Liver (tissue), 8 donors: ENCODE measurements at regions not wholly inside any gene's neighbourhood (a gene's known extent, or its start where the extent isn't known, plus 50 kb on each side); places are given as distances from the start of the nearest gene placed in this dataset.

Experiments used
- DNase-seq: peaks from one replicate; pipeline ENCODE4 v3.0.0-alpha.2; 2017; ENCODE audit warnings: low spot score
- H3K27ac ChIP-seq, 2 donors: one replicate each; pipeline ENCODE4 v1.7.0; 2013; ENCODE audit warnings: inconsistent platforms in 2 of 2, low read length in 2 of 2, control low read depth in 1 of 2, low read depth in 1 of 2, mild to moderate bottlenecking in 1 of 2
- H3K27me3 ChIP-seq, 4 donors: one replicate each; pipeline versions ENCODE4 v1.6.1 to v1.7.0; 2013; ENCODE audit warnings: low read length in 3 of 4, inconsistent platforms in 1 of 4, mild to moderate bottlenecking in 1 of 4, moderate library complexity in 1 of 4; ENCODE audit not compliant: control insufficient read depth in 4 of 4, insufficient read depth in 4 of 4
- H3K36me3 ChIP-seq, 4 donors: one replicate each; pipeline versions ENCODE4 v1.6.1 to v1.7.0; 2013; ENCODE audit warnings: low read length in 3 of 4, mild to moderate bottlenecking in 3 of 4, low read depth in 1 of 4, moderate library complexity in 1 of 4; ENCODE audit not compliant: control insufficient read depth in 4 of 4, insufficient read depth in 3 of 4
- H3K4me1 ChIP-seq, 4 donors: one replicate each; pipeline versions ENCODE4 v1.6.1 to v1.7.0; 2013; ENCODE audit warnings: low read length in 3 of 4, mild to moderate bottlenecking in 3 of 4, moderate library complexity in 1 of 4; ENCODE audit not compliant: control insufficient read depth in 4 of 4, insufficient read depth in 4 of 4
- H3K4me3 ChIP-seq, 3 donors: one replicate each; pipeline versions ENCODE4 v1.6.1 to v1.7.0; 2013; ENCODE audit warnings: low read length in 3 of 3, control low read depth in 1 of 3, low read depth in 1 of 3, mild to moderate bottlenecking in 1 of 3
- H3K9ac ChIP-seq, 2 donors: one replicate each; pipeline ENCODE4 v1.7.0; 2013; ENCODE audit warnings: low read length in 2 of 2, mild to moderate bottlenecking in 2 of 2, moderate library complexity in 2 of 2, control low read depth in 1 of 2, low read depth in 1 of 2
- H3K9me3 ChIP-seq, 4 donors: one replicate each; pipeline versions ENCODE4 v1.6.1 to v1.7.0; 2013; ENCODE audit warnings: low read length in 3 of 4; ENCODE audit not compliant: control insufficient read depth in 4 of 4
- EGR1 ChIP-seq, 2 donors: IDR thresholded peaks; 2 replicates each; pipeline ENCODE4 v1.6.1; 2016 to 2018; ENCODE audit warnings: antibody characterized with exemption in 2 of 2, low read depth in 2 of 2
- FOXA1 ChIP-seq: IDR thresholded peaks from 2 replicates; pipeline ENCODE4 v1.6.1; 2016; ENCODE audit warnings: antibody characterized with exemption
- FOXA2 ChIP-seq: IDR thresholded peaks from 2 replicates; pipeline ENCODE4 v1.6.1; 2016; ENCODE audit warnings: antibody characterized with exemption
- GABPA ChIP-seq, 2 donors: IDR thresholded peaks in 1 of 2; conservative IDR thresholded peaks in 1 of 2; 2 replicates each; pipeline ENCODE4 v1.6.1; 2016; ENCODE audit warnings: antibody characterized with exemption in 2 of 2, mild to moderate bottlenecking in 1 of 2, moderate library complexity in 1 of 2
- HNF4G ChIP-seq: IDR thresholded peaks from 2 replicates; pipeline ENCODE4 v1.6.1; 2016; ENCODE audit warnings: antibody characterized with exemption
- JUND ChIP-seq, 2 donors: IDR thresholded peaks; 2 replicates each; pipeline ENCODE4 v1.6.1; 2016; ENCODE audit warnings: antibody characterized with exemption in 2 of 2
- NR2F2 ChIP-seq: IDR thresholded peaks from 2 replicates; pipeline ENCODE4 v1.6.1; 2016; ENCODE audit warnings: antibody characterized with exemption
- RAD21 ChIP-seq, 2 donors: IDR thresholded peaks; 2 replicates each; pipeline ENCODE4 v1.6.1; 2016; ENCODE audit warnings: antibody characterized with exemption in 2 of 2, mild to moderate bottlenecking in 2 of 2
- RXRA ChIP-seq, 2 donors: IDR thresholded peaks; 2 replicates each; pipeline ENCODE4 v1.6.1; 2017 to 2018; ENCODE audit warnings: antibody characterized with exemption in 2 of 2, mild to moderate bottlenecking in 1 of 2
- SP1 ChIP-seq: IDR thresholded peaks from 2 replicates; pipeline ENCODE4 v1.6.1; 2018; ENCODE audit warnings: antibody characterized with exemption, mild to moderate bottlenecking
- TAF1 ChIP-seq: conservative IDR thresholded peaks from 2 replicates; pipeline ENCODE4 v1.6.1; 2016; ENCODE audit warnings: antibody characterized with exemption, mild to moderate bottlenecking
- YY1 ChIP-seq: IDR thresholded peaks from 2 replicates; pipeline ENCODE4 v1.6.1; 2016; ENCODE audit warnings: antibody characterized with exemption, mild to moderate bottlenecking
- WGBS: extraction: QIAGEN DNeasy Blood & Tissue Kit; methylation state at CpG from one replicate; pipeline ENCODE4 v1.1.7; 2013; 5-methylcytosine and 5-hydroxymethylcytosine counted together
- TF ChIP-seq, protein P1 (sequence below): fragments of 150-350 bp; IDR thresholded peaks from 2 replicates; pipeline ENCODE4 v1.5.1; 2017; ENCODE audit warnings: improper control_type of control experiment, low read depth, low read length; ENCODE audit not compliant: missing input control
- TF ChIP-seq, protein P2 (sequence below): IDR thresholded peaks from 2 replicates; pipeline ENCODE4 v1.6.1; 2016; ENCODE audit warnings: antibody characterized with exemption
- TF ChIP-seq, protein P3 (sequence below): IDR thresholded peaks from 2 replicates; pipeline ENCODE4 v1.6.1; 2016; ENCODE audit warnings: antibody characterized with exemption
- TF ChIP-seq, protein P4 (sequence below): IDR thresholded peaks from 2 replicates; pipeline ENCODE4 v1.6.1; 2016; ENCODE audit warnings: antibody characterized with exemption
- TF ChIP-seq, protein P5 (sequence below): IDR thresholded peaks from 2 replicates; pipeline ENCODE4 v1.6.1; 2016; ENCODE audit warnings: antibody characterized with exemption, mild to moderate bottlenecking
- donor health status: healthy.
- donor health status: healthy.
- donor health status: healthy.
- donor health status: healthy.
- donor health status: healthy.

DNA sequence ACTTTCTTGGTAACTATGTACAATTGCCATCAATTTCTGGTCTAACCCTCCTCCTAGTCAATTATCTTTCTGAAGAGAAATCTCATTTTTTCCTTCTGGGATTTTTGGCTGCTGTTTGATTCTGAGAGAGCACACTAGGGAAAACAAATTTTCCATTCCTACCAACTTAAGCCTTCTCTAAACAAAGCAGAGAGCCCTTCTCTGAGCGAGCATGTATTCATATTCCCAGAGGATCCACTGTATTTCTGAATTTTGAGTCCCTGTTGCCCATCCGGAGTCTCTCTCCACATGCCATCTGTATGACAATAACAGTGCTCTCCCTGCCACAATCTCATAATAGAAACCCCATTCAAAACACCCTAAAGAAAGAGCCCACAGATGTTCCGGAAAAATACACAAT, 78.5 kb downstream of the MAIP1 start:
- no peak for DNase-seq
- H3K27ac ChIP-seq: no peak overlapping the region
- no peak overlapping the region for H3K4me3 ChIP-seq
- no peaks in the 10 kb centered on the region for H3K4me1 ChIP-seq
- no peak overlapping the region for H3K9ac ChIP-seq
- H3K36me3 ChIP-seq: no peaks in the 10 kb centered on the region
- WGBS: 83% methylated on average over 3 of the region's 3 CpGs
- no peaks in the 10 kb centered on the region for H3K9me3 ChIP-seq
- H3K27me3 ChIP-seq: no peaks in the 10 kb centered on the region
- TF ChIP-seq, protein P1, sequence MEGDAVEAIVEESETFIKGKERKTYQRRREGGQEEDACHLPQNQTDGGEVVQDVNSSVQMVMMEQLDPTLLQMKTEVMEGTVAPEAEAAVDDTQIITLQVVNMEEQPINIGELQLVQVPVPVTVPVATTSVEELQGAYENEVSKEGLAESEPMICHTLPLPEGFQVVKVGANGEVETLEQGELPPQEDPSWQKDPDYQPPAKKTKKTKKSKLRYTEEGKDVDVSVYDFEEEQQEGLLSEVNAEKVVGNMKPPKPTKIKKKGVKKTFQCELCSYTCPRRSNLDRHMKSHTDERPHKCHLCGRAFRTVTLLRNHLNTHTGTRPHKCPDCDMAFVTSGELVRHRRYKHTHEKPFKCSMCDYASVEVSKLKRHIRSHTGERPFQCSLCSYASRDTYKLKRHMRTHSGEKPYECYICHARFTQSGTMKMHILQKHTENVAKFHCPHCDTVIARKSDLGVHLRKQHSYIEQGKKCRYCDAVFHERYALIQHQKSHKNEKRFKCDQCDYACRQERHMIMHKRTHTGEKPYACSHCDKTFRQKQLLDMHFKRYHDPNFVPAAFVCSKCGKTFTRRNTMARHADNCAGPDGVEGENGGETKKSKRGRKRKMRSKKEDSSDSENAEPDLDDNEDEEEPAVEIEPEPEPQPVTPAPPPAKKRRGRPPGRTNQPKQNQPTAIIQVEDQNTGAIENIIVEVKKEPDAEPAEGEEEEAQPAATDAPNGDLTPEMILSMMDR: no peak
- TF ChIP-seq HNF4G (no peak), YY1 (no peak), FOXA1 (no peak), TAF1 (no peak), RXRA (IDR thresholded peaks at IDR 0.05) (no peak), GABPA (IDR thresholded peaks at IDR 0.05 in 1 of 2, conservative IDR thresholded peaks at IDR 0.05 in 1 of 2) (no peak)
- TF ChIP-seq, protein P2, sequence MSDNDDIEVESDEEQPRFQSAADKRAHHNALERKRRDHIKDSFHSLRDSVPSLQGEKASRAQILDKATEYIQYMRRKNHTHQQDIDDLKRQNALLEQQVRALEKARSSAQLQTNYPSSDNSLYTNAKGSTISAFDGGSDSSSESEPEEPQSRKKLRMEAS: no peak
- TF ChIP-seq, protein P3, sequence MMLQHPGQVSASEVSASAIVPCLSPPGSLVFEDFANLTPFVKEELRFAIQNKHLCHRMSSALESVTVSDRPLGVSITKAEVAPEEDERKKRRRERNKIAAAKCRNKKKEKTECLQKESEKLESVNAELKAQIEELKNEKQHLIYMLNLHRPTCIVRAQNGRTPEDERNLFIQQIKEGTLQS: no peak
- TF ChIP-seq, protein P4, sequence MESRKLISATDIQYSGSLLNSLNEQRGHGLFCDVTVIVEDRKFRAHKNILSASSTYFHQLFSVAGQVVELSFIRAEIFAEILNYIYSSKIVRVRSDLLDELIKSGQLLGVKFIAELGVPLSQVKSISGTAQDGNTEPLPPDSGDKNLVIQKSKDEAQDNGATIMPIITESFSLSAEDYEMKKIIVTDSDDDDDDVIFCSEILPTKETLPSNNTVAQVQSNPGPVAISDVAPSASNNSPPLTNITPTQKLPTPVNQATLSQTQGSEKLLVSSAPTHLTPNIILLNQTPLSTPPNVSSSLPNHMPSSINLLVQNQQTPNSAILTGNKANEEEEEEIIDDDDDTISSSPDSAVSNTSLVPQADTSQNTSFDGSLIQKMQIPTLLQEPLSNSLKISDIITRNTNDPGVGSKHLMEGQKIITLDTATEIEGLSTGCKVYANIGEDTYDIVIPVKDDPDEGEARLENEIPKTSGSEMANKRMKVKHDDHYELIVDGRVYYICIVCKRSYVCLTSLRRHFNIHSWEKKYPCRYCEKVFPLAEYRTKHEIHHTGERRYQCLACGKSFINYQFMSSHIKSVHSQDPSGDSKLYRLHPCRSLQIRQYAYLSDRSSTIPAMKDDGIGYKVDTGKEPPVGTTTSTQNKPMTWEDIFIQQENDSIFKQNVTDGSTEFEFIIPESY: no peak

DNA sequence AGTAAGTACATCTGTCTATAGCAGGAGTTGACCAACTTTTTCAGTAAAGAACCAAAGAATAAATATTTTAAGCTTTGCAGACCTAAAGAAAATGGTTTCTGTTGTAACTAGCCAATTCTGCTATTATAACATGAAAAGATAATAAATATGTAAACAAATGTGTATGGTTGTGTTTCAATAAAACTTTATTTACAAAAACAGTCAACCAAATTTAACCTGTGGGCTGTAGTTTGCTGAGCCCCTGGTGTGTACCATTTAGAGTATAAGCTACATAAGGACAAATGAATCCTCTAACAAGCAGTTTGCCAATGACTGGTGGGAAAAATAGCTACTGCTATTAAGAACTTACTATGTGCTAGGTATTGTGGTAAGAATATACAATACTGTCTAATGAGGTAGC, 79.4 kb downstream of the MAIP1 start:
- no peak for DNase-seq
- Histone ChIP-seq H3K36me3 (no peaks in the 10 kb centered on the region), H3K4me3 (no peak overlapping the region), H3K27me3 (no peaks in the 10 kb centered on the region), H3K9ac (no peak overlapping the region), H3K4me1 (no peaks in the 10 kb centered on the region), H3K9me3 (no peaks in the 10 kb centered on the region), H3K27ac (no peak overlapping the region)
- TF ChIP-seq RAD21 (IDR thresholded peaks at IDR 0.05) (no peak), HNF4G (no peak), RXRA (IDR thresholded peaks at IDR 0.05) (no peak), NR2F2 (no peak), JUND (IDR thresholded peaks at IDR 0.05) (no peak), FOXA2 (no peak), YY1 (no peak), SP1 (no peak), EGR1 (IDR thresholded peaks at IDR 0.05; ENCODE audit: low read depth in 2 of 2) (no peak)
- TF ChIP-seq, protein P5, sequence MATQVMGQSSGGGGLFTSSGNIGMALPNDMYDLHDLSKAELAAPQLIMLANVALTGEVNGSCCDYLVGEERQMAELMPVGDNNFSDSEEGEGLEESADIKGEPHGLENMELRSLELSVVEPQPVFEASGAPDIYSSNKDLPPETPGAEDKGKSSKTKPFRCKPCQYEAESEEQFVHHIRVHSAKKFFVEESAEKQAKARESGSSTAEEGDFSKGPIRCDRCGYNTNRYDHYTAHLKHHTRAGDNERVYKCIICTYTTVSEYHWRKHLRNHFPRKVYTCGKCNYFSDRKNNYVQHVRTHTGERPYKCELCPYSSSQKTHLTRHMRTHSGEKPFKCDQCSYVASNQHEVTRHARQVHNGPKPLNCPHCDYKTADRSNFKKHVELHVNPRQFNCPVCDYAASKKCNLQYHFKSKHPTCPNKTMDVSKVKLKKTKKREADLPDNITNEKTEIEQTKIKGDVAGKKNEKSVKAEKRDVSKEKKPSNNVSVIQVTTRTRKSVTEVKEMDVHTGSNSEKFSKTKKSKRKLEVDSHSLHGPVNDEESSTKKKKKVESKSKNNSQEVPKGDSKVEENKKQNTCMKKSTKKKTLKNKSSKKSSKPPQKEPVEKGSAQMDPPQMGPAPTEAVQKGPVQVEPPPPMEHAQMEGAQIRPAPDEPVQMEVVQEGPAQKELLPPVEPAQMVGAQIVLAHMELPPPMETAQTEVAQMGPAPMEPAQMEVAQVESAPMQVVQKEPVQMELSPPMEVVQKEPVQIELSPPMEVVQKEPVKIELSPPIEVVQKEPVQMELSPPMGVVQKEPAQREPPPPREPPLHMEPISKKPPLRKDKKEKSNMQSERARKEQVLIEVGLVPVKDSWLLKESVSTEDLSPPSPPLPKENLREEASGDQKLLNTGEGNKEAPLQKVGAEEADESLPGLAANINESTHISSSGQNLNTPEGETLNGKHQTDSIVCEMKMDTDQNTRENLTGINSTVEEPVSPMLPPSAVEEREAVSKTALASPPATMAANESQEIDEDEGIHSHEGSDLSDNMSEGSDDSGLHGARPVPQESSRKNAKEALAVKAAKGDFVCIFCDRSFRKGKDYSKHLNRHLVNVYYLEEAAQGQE: no peak
- TF ChIP-seq, protein P4: no peak
- TF ChIP-seq, protein P2: no peak
